ENCODE measurements at regions not wholly inside any gene's neighbourhood (a gene's known extent, or its start where the extent isn't known, plus 50 kb on each side); places are given as distances from the start of the nearest gene placed in this dataset.

GRCh38 chr13:31476266-31476665 lies 263.1 kb upstream of the RXFP2 start:
- H3K4me1 ChIP-seq (ENCODE audit: control insufficient read depth in 4 of 4, insufficient read depth in 4 of 4, low read length in 3 of 4): no peaks in the 10 kb centered on the region
- H3K36me3 ChIP-seq (ENCODE audit: control insufficient read depth in 4 of 4, insufficient read depth in 3 of 4, low read depth in 1 of 4, low read length in 3 of 4): no peaks in the 10 kb centered on the region
- 40% methylated on average over 6 of the region's 6 CpGs for WGBS
- no peak overlapping the region for H3K9ac ChIP-seq (ENCODE audit: low read depth in 1 of 2, low read length in 2 of 2)
- H3K4me3 ChIP-seq (ENCODE audit: low read depth in 1 of 3, low read length in 3 of 3): no peak overlapping the region
- TF ChIP-seq RXRA (IDR thresholded peaks at IDR 0.05) (no peak), SP1 (IDR thresholded peaks at IDR 0.05) (no peak), YY1 (IDR thresholded peaks at IDR 0.05) (no peak), FOXA1 (IDR thresholded peaks at IDR 0.05) (no peak), JUND (IDR thresholded peaks at IDR 0.05) (no peak), EGR1 (IDR thresholded peaks at IDR 0.05; ENCODE audit: low read depth in 2 of 2) (no peak), NR2F2 (IDR thresholded peaks at IDR 0.05) (no peak), GABPA (IDR thresholded peaks at IDR 0.05 in 1 of 2, conservative IDR thresholded peaks at IDR 0.05 in 1 of 2) (no peak), HNF4A (conservative IDR thresholded peaks at IDR 0.05) (no peak), RAD21 (IDR thresholded peaks at IDR 0.05) (no peak), ATF3 (IDR thresholded peaks at IDR 0.05) (no peak), HNF4G (IDR thresholded peaks at IDR 0.05) (no peak), TAF1 (conservative IDR thresholded peaks at IDR 0.05) (no peak), FOXA2 (IDR thresholded peaks at IDR 0.05) (no peak), MAX (IDR thresholded peaks at IDR 0.05) (no peak)
- TF ChIP-seq, protein P1, sequence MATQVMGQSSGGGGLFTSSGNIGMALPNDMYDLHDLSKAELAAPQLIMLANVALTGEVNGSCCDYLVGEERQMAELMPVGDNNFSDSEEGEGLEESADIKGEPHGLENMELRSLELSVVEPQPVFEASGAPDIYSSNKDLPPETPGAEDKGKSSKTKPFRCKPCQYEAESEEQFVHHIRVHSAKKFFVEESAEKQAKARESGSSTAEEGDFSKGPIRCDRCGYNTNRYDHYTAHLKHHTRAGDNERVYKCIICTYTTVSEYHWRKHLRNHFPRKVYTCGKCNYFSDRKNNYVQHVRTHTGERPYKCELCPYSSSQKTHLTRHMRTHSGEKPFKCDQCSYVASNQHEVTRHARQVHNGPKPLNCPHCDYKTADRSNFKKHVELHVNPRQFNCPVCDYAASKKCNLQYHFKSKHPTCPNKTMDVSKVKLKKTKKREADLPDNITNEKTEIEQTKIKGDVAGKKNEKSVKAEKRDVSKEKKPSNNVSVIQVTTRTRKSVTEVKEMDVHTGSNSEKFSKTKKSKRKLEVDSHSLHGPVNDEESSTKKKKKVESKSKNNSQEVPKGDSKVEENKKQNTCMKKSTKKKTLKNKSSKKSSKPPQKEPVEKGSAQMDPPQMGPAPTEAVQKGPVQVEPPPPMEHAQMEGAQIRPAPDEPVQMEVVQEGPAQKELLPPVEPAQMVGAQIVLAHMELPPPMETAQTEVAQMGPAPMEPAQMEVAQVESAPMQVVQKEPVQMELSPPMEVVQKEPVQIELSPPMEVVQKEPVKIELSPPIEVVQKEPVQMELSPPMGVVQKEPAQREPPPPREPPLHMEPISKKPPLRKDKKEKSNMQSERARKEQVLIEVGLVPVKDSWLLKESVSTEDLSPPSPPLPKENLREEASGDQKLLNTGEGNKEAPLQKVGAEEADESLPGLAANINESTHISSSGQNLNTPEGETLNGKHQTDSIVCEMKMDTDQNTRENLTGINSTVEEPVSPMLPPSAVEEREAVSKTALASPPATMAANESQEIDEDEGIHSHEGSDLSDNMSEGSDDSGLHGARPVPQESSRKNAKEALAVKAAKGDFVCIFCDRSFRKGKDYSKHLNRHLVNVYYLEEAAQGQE (IDR thresholded peaks at IDR 0.05): no peak
- TF ChIP-seq, protein P2, sequence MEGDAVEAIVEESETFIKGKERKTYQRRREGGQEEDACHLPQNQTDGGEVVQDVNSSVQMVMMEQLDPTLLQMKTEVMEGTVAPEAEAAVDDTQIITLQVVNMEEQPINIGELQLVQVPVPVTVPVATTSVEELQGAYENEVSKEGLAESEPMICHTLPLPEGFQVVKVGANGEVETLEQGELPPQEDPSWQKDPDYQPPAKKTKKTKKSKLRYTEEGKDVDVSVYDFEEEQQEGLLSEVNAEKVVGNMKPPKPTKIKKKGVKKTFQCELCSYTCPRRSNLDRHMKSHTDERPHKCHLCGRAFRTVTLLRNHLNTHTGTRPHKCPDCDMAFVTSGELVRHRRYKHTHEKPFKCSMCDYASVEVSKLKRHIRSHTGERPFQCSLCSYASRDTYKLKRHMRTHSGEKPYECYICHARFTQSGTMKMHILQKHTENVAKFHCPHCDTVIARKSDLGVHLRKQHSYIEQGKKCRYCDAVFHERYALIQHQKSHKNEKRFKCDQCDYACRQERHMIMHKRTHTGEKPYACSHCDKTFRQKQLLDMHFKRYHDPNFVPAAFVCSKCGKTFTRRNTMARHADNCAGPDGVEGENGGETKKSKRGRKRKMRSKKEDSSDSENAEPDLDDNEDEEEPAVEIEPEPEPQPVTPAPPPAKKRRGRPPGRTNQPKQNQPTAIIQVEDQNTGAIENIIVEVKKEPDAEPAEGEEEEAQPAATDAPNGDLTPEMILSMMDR (IDR thresholded peaks at IDR 0.05; ENCODE audit: low read depth, low read length, missing input control): no peak
- TF ChIP-seq, protein P3, sequence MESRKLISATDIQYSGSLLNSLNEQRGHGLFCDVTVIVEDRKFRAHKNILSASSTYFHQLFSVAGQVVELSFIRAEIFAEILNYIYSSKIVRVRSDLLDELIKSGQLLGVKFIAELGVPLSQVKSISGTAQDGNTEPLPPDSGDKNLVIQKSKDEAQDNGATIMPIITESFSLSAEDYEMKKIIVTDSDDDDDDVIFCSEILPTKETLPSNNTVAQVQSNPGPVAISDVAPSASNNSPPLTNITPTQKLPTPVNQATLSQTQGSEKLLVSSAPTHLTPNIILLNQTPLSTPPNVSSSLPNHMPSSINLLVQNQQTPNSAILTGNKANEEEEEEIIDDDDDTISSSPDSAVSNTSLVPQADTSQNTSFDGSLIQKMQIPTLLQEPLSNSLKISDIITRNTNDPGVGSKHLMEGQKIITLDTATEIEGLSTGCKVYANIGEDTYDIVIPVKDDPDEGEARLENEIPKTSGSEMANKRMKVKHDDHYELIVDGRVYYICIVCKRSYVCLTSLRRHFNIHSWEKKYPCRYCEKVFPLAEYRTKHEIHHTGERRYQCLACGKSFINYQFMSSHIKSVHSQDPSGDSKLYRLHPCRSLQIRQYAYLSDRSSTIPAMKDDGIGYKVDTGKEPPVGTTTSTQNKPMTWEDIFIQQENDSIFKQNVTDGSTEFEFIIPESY (IDR thresholded peaks at IDR 0.05): no peak
- H3K9me3 ChIP-seq (ENCODE audit: control insufficient read depth in 4 of 4, low read length in 3 of 4): no peaks in the 10 kb centered on the region
- DNase-seq (ENCODE audit: low spot score): no peak
- no peak overlapping the region for H3K27ac ChIP-seq (ENCODE audit: low read depth in 1 of 2, low read length in 2 of 2)
- H3K27me3 ChIP-seq (ENCODE audit: control insufficient read depth in 4 of 4, insufficient read depth in 4 of 4, low read length in 3 of 4): peaks cover 0 to 6% (median 1%) of the 10 kb centered on the region in 4 donors
